Tibial artery (tissue), 4 donors: ENCODE measurements at regions not wholly inside any gene's neighbourhood (a gene's known extent, or its start where the extent isn't known, plus 50 kb on each side); places are given as distances from the start of the nearest gene placed in this dataset.

ENCODE experiments used
- DNase-seq, 2 donors: peaks; one replicate each; pipeline ENCODE4 v3.0.0-alpha.2; 2019
- H3K27ac ChIP-seq, 2 donors: fragments of 200-600 bp; sonication (generic) in 1 of 2; 1 replicate in 1 of 2; 2 replicates in 1 of 2; pipeline ENCODE4 v1.5.1; 2018 to 2019; ENCODE audit warnings: mild to moderate bottlenecking in 1 of 2
- H3K27me3 ChIP-seq, 2 donors: fragments of 200-600 bp; sonication (generic) in 1 of 2; one replicate each; pipeline versions ENCODE4 v1.5.1 to v1.6.0; 2016 to 2019
- H3K36me3 ChIP-seq, 3 donors: fragments of 200-600 bp; sonication (generic) in 2 of 3; one replicate each; pipeline ENCODE4 v1.5.1; 2016 to 2019; ENCODE audit warnings: mild to moderate bottlenecking in 2 of 3
- H3K4me1 ChIP-seq, 4 donors: fragments of 200-600 bp; sonication (generic) in 2 of 4; 1 replicate in 3 of 4; 2 replicates in 1 of 4; pipeline ENCODE4 v1.5.1; 2016 to 2019
- H3K4me3 ChIP-seq, 2 donors: fragments of 200-600 bp; sonication (generic) in 1 of 2; 1 replicate in 1 of 2; 2 replicates in 1 of 2; pipeline ENCODE4 v1.5.1; 2018 to 2019; ENCODE audit warnings: mild to moderate bottlenecking in 2 of 2
- H3K9me3 ChIP-seq, 3 donors: fragments of 200-600 bp; sonication (generic) in 1 of 3; one replicate each; pipeline ENCODE4 v1.5.1; 2016 to 2019
- intact Hi-C: fragments of 100-400 bp; cut with DNase I; formaldehyde crosslinking; loops from one replicate; pipeline ENCODE4 v1.15.0; 2023; ENCODE audit warnings: low total_unique reads
- TF ChIP-seq, protein P1 (sequence below), 2 experiments: fragments of 200-600 bp in 1 of 2; fragments of 450-650 bp in 1 of 2; IDR thresholded peaks; one replicate each; pipeline ENCODE4 v1.5.1; 2017 to 2019; ENCODE audit warnings: antibody characterized with exemption in 2 of 2, mild to moderate bottlenecking in 1 of 2, moderate library complexity in 1 of 2

DNA sequence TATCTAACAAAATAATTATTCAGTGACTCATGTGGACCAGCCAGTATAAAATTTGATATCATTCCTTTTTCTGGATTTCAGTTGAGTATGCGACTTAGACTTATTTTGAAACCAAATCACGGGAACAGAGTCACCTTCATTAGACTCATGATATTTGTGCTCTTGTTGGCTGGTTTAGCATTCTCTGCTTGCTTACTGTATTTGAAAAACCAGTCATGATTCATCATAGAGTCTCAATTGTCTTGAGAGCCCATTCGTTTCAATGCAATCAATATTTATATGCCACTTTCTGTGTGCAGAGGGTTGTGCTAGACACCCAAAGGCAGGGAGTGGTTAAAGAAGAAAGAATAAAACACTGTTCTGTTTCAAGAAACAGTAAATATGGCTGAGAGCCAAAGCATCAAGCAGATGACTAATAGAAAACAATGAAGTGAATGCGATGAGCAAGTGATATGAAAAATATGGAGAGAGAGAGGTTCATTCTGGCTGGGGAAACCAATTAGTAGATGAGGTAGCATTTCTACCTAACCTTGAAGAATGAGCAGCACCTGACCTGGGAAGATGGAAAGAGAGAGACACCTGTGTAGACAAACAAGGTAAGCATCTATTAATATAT lies 99.6 kb upstream of the MBNL2 start:
- TF ChIP-seq, protein P1, sequence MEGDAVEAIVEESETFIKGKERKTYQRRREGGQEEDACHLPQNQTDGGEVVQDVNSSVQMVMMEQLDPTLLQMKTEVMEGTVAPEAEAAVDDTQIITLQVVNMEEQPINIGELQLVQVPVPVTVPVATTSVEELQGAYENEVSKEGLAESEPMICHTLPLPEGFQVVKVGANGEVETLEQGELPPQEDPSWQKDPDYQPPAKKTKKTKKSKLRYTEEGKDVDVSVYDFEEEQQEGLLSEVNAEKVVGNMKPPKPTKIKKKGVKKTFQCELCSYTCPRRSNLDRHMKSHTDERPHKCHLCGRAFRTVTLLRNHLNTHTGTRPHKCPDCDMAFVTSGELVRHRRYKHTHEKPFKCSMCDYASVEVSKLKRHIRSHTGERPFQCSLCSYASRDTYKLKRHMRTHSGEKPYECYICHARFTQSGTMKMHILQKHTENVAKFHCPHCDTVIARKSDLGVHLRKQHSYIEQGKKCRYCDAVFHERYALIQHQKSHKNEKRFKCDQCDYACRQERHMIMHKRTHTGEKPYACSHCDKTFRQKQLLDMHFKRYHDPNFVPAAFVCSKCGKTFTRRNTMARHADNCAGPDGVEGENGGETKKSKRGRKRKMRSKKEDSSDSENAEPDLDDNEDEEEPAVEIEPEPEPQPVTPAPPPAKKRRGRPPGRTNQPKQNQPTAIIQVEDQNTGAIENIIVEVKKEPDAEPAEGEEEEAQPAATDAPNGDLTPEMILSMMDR (IDR thresholded peaks at IDR 0.05): no peak
- H3K36me3 ChIP-seq: no peaks in the 10 kb centered on the region
- intact Hi-C loops: no loop called here
- no peak overlapping the region for H3K4me3 ChIP-seq
- H3K4me1 ChIP-seq: peaks cover 0 to 14% (median 4%) of the 10 kb centered on the region in 4 donors
- no peaks in the 10 kb centered on the region for H3K9me3 ChIP-seq
- no peaks in the 10 kb centered on the region for H3K27me3 ChIP-seq
- no peak overlapping the region for H3K27ac ChIP-seq
- DNase-seq: no peak

DNA sequence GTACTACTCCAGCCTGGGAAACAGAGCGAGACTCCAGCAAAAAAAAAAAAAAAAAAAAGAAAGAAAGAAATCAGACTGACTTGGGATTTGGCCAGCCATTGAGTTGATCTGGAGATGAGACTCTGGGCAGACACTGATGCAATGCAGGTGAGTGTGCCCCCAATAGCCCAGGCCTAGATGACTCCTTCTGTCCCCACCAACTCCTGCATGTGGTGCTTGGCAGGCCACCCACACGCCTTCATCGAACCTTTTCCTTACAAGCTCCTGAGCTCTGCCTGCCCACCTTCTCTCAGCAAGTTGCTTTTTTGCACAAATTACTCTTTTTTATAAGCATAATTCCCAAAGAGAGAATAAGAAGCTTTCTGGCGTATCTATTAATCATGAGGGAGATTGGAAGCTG lies 97.9 kb upstream of the MBNL2 start:
- Histone ChIP-seq H3K36me3 (no peaks in the 10 kb centered on the region), H3K4me3 (no peak overlapping the region), H3K4me1 (peaks cover 0 to 11% (median 4%) of the 10 kb centered on the region in 4 donors), H3K27me3 (no peaks in the 10 kb centered on the region), H3K9me3 (no peaks in the 10 kb centered on the region), H3K27ac (no peak overlapping the region)
- no peak for DNase-seq
- intact Hi-C loops: no loop called here
- TF ChIP-seq, protein P1 (IDR thresholded peaks at IDR 0.05): no peak

DNA sequence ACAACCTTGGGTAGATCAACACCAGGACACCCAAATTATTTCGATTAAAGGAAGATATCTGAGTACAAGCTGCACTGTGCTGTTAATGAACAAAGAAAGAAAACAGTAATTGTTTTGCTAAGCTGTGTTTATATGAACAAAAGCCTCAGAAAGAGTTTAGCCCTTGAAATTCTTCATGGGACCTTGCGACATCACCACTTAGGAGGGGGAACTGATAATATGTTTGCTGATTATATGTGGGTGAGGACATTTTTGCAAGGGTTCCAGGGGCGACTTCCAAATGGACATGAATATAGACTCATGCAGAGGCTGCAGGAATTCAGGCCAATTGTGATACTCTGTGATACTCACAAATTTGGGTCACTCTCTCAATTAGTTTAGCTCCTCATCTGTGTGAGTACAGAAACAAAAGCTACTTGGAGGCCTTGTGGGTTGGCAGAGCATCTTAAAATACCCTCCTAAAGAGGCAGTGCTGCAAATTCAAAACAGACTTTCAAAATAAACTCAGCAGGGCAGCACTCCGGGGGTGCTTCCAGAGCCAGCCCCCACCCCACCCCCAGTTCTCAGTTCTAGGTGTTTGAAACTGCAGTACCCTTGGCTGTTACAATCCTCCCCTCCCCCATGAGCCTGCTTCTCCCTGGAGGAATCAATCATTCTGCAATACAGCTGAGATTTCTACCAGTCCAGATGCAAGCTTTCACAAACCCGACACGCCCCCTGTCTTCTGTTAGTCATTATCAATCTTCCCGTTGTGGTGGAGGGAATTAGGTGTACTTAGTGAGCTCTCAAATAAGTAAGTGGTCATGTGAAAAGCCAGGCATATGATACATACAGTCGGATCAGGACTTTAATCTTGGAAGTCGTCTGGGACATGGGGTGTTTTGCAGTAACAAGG lies 97.0 kb upstream of the MBNL2 start:
- Histone ChIP-seq H3K4me3 (no peak overlapping the region), H3K9me3 (no peaks in the 10 kb centered on the region), H3K4me1 (peaks cover 0 to 11% (median 4%) of the 10 kb centered on the region in 4 donors), H3K27ac (no peak overlapping the region), H3K27me3 (no peaks in the 10 kb centered on the region), H3K36me3 (no peaks in the 10 kb centered on the region)
- TF ChIP-seq, protein P1 (IDR thresholded peaks at IDR 0.05): no peak
- intact Hi-C loops: no loop called here
- peak in 1 of 2 donors; percentile 67 for DNase-seq

DNA sequence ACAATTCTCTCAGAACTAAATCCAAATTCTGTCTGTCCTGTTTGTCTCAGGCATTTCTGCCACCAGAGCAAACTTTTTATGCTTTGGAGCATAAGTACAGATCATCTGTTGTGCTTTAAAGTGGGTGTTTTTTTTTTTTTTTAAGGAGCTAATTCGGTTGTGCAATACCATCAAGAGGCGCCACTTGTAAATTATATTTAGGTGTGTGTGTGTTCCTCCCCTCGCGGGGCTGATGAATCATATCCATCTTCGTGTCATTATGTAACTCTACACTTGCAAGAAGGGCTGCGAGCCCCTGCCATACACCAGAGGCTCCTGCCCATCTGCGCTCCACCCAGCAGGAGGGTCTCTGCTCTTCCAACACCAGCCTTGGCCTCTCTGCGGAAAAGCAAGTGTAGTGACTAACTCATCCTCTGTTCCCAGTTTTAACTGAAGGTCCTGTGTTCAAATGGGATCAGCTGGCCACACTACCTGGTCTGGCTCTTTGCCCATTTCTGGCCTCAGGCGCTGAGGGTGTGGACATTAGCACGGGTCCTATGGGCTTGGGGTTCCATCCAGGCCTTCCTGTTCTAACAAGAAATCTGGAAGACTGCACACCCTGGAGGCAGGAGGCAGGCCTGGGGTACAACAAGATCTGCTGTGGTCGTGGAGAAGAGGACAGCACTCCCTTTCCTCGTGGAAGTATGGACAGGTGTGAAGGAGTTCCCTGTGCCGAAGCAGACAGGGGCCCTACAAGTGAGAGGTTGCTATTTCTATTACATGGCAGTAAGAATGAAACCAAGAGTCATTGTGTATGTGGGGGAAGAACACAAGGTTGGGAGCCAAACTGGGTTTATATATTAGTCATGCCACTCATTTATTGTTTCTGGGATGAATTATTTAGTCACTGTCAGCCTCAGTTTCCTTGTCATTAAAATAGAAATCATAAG lies 96.1 kb upstream of the MBNL2 start:
- TF ChIP-seq, protein P1 (IDR thresholded peaks at IDR 0.05): no peak
- Histone ChIP-seq H3K36me3 (no peaks in the 10 kb centered on the region), H3K27ac (no peak overlapping the region), H3K4me1 (peaks cover 0 to 11% (median 4%) of the 10 kb centered on the region in 4 donors), H3K9me3 (no peaks in the 10 kb centered on the region), H3K27me3 (no peaks in the 10 kb centered on the region), H3K4me3 (no peak overlapping the region)
- no peak for DNase-seq
- intact Hi-C loops: no loop called here

DNA sequence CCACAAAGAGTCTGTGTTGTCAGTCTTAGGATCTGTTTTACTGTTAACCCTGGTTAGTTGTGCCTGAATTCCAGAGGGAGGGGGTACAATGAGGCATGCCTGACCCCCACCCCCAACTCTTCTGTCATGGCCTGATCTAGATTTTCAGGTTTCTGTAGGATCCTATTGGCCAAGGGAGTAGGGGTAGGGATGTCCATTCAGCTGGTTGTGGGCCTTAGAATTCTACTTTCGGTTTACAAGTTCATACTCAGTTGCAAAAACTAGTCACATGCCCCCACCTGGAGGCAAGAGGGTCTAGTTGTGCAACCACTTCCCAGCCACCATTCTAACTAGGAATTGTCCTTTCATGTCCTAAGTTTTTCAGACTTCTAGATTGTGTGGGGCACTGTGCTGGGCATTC lies 94.3 kb upstream of the MBNL2 start:
- intact Hi-C loops: no loop called here
- Histone ChIP-seq H3K27ac (no peak overlapping the region), H3K27me3 (no peaks in the 10 kb centered on the region), H3K4me1 (peaks cover 0 to 3% (median under 1%) of the 10 kb centered on the region in 4 donors), H3K4me3 (no peak overlapping the region), H3K36me3 (no peaks in the 10 kb centered on the region), H3K9me3 (no peaks in the 10 kb centered on the region)
- no peak for DNase-seq
- TF ChIP-seq, protein P1 (IDR thresholded peaks at IDR 0.05): no peak
